LNCAP (cell line): ENCODE measurements at regions not wholly inside any gene's neighbourhood (a gene's known extent, or its start where the extent isn't known, plus 50 kb on each side); places are given as distances from the start of the nearest gene placed in this dataset.

Experiments used
- CTCF ChIP-seq: fragments of 450-650 bp; IDR thresholded peaks from 2 replicates; pipeline ENCODE4 v1.5.1; 2017; ENCODE audit warnings: mild to moderate bottlenecking

- no peak for TF ChIP-seq CTCF
Measured at GRCh38 chrX:115889121-115889890, 281.2 kb upstream of the AGTR2 start.

- TF ChIP-seq CTCF, result no peak
Measured at GRCh38 chrX:115892056-115892708, 278.4 kb upstream of the AGTR2 start.

GRCh38 chrX:115892787-115893671, 277.5 kb upstream of the AGTR2 start:
- TF ChIP-seq CTCF, result peak; percentile 49

- peak; percentile 18; the same call in 1 of the 2 replicates for TF ChIP-seq CTCF
Measured at GRCh38 chrX:115894087-115894486, 276.5 kb upstream of the AGTR2 start.

GRCh38 chrX:115895678-115896329, 274.7 kb upstream of the AGTR2 start:
- no peak for TF ChIP-seq CTCF

GRCh38 chrX:115896362-115896761, 274.2 kb upstream of the AGTR2 start:
- TF ChIP-seq CTCF, result no peak

- no peak for TF ChIP-seq CTCF
Measured at GRCh38 chrX:115897956-115898355, 272.6 kb upstream of the AGTR2 start.
